PFSK-1 (cell line): ENCODE measurements at regions not wholly inside any gene's neighbourhood (a gene's known extent, or its start where the extent isn't known, plus 50 kb on each side); places are given as distances from the start of the nearest gene placed in this dataset.

ENCODE experiments used
- FOXP2 ChIP-seq: optimal IDR thresholded peaks from 2 replicates; pipeline ENCODE3; 2011; ENCODE audit warnings: borderline replicate concordance, control low read depth, inconsistent platforms; ENCODE audit not compliant: insufficient read depth; ENCODE audit errors: extremely low read length, extremely low read depth
- POLR2AphosphoS5 ChIP-seq: IDR thresholded peaks from 2 replicates; pipeline ENCODE4 v1.6.1; 2012; ENCODE audit warnings: low read depth, mild to moderate bottlenecking, control low read depth, low read length, moderate library complexity
- SIN3A ChIP-seq: IDR thresholded peaks from 2 replicates; pipeline ENCODE4 v1.6.1; 2012; ENCODE audit warnings: mild to moderate bottlenecking, low read length, moderate library complexity, borderline replicate concordance; ENCODE audit not compliant: insufficient read depth
- TAF1 ChIP-seq: IDR thresholded peaks from 2 replicates; pipeline ENCODE4 v1.6.1; 2012; ENCODE audit warnings: low read length, control low read depth, borderline replicate concordance; ENCODE audit not compliant: insufficient read depth
- TF ChIP-seq, protein P1 (sequence below), 2 experiments: IDR thresholded peaks; 2 replicates each; pipeline versions ENCODE4 v1.6.1 to v1.8.0; 2011 to 2012; ENCODE audit warnings: low read depth in 2 of 2, low read length in 2 of 2, control low read depth in 1 of 2, inconsistent platforms in 1 of 2, mild to moderate bottlenecking in 1 of 2, moderate library complexity in 1 of 2; ENCODE audit not compliant: insufficient read depth in 1 of 2

GRCh38 chr16:72300892-72301291, 128.9 kb upstream of the PMFBP1 start:
- no peak for TF ChIP-seq SIN3A
- TF ChIP-seq, protein P1, sequence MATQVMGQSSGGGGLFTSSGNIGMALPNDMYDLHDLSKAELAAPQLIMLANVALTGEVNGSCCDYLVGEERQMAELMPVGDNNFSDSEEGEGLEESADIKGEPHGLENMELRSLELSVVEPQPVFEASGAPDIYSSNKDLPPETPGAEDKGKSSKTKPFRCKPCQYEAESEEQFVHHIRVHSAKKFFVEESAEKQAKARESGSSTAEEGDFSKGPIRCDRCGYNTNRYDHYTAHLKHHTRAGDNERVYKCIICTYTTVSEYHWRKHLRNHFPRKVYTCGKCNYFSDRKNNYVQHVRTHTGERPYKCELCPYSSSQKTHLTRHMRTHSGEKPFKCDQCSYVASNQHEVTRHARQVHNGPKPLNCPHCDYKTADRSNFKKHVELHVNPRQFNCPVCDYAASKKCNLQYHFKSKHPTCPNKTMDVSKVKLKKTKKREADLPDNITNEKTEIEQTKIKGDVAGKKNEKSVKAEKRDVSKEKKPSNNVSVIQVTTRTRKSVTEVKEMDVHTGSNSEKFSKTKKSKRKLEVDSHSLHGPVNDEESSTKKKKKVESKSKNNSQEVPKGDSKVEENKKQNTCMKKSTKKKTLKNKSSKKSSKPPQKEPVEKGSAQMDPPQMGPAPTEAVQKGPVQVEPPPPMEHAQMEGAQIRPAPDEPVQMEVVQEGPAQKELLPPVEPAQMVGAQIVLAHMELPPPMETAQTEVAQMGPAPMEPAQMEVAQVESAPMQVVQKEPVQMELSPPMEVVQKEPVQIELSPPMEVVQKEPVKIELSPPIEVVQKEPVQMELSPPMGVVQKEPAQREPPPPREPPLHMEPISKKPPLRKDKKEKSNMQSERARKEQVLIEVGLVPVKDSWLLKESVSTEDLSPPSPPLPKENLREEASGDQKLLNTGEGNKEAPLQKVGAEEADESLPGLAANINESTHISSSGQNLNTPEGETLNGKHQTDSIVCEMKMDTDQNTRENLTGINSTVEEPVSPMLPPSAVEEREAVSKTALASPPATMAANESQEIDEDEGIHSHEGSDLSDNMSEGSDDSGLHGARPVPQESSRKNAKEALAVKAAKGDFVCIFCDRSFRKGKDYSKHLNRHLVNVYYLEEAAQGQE (IDR thresholded peaks at IDR 0.05; ENCODE audit: insufficient read depth in 1 of 2, low read depth in 2 of 2, low read length in 2 of 2) = no peak
- TF ChIP-seq POLR2AphosphoS5 = no peak
- TF ChIP-seq FOXP2 = no peak
- no peak for TF ChIP-seq TAF1

DNA sequence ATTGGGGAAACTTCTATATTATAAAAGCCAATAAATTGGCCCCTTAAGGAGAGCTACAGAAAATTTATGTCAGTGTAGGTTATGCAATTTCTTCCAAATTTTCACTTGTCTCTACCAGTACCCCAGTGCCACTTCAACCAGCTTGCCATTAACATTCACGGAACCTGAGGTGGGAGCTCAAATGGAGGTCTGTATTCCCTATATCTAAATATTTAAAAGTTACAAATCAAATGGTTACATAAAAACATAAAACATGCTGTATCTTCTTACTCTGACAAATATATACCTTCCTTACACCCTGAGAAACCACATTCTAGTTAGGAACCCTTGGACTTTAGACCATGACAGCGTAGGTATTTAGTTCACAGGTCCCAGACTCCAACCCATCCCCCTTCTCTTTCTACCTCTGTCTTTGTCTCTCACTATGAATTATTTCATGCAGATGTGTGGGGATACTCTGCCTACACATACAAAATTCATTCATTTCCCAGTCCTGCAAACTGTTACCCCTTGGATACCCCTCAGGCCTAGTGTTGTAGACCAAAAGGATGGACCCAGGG, 127.8 kb upstream of the PMFBP1 start:
- TF ChIP-seq SIN3A (no peak), POLR2AphosphoS5 (no peak), TAF1 (no peak), FOXP2 (no peak)
- TF ChIP-seq, protein P1 (IDR thresholded peaks at IDR 0.05; ENCODE audit: insufficient read depth in 1 of 2, low read depth in 2 of 2, low read length in 2 of 2) = no peak

- TF ChIP-seq FOXP2 (no peak), POLR2AphosphoS5 (no peak), SIN3A (no peak), TAF1 (no peak)
- TF ChIP-seq, protein P1 (IDR thresholded peaks at IDR 0.05; ENCODE audit: insufficient read depth in 1 of 2, low read depth in 2 of 2, low read length in 2 of 2) = no peak
Measured at GRCh38 chr16:72298961-72299360, 127.0 kb upstream of the PMFBP1 start.

DNA sequence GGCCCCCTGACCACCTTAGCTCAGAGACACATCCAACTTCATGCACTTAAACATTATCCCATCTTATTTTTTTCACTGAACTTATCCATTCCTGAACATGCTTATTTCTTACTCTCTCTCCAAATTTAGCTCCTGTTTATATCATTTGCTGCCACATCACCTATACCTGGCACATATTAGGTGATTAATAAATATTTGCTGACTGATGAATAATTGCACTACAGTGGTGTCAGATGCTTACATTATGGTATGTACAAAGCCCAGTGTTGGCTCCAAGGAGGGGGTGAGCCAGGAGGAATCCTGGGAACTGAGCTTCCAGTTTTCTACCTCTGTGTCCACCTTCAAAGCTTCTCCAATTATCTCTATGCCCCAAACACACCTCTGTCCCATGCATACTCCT, 124.0 kb upstream of the PMFBP1 start:
- no peak for TF ChIP-seq FOXP2
- no peak for TF ChIP-seq SIN3A
- TF ChIP-seq POLR2AphosphoS5 = no peak
- TF ChIP-seq TAF1 = no peak
- TF ChIP-seq, protein P1 (IDR thresholded peaks at IDR 0.05; ENCODE audit: insufficient read depth in 1 of 2, low read depth in 2 of 2, low read length in 2 of 2) = no peak

DNA sequence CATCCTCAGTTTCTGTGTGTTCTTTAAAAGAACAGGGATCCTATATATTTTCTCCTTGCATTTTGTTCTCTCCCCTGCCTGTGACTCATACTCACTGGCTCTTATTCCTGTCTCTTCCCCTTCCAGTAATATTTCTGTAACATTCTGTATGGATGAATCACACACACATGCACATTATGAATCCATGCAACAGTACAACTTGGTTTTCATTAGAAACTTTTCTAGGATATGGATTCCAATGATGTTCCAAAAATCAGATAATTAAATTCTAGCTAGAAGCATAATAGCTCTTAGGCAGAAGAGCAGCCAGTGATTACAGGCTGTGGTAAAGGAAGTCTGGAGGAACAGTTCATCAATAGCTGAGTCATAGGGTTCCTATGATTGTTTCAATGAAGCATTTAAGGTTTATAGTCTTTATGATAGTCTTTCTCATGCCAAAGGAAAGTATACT, 119.6 kb upstream of the PMFBP1 start:
- TF ChIP-seq TAF1 = no peak
- TF ChIP-seq, protein P1 (IDR thresholded peaks at IDR 0.05; ENCODE audit: insufficient read depth in 1 of 2, low read depth in 2 of 2, low read length in 2 of 2) = no peak
- TF ChIP-seq SIN3A = no peak
- TF ChIP-seq POLR2AphosphoS5 = no peak
- TF ChIP-seq FOXP2 = no peak
